GM23338 (cell line): ENCODE measurements at regions not wholly inside any gene's neighbourhood (a gene's known extent, or its start where the extent isn't known, plus 50 kb on each side); places are given as distances from the start of the nearest gene placed in this dataset.

Experiments used
- CREB1 ChIP-seq: fragments of 250-450 bp; sonication (Bioruptor Pico); IDR thresholded peaks from 2 replicates; pipeline ENCODE4 v1.5.0; 2020; ENCODE audit warnings: low read depth, mild to moderate bottlenecking, moderate library complexity
- CTCF ChIP-seq, 2 experiments: fragments of 200-600 bp in 1 of 2; sonication (generic) in 1 of 2; conservative IDR thresholded peaks; 2 replicates each; pipeline versions ENCODE4 v1.5.1 to v1.6.1; 2016 to 2017; ENCODE audit warnings: antibody characterized with exemption in 2 of 2, low read depth in 2 of 2, mild to moderate bottlenecking in 2 of 2, moderate library complexity in 1 of 2
- EZH2 ChIP-seq: fragments of 200-600 bp; sonication (generic); IDR thresholded peaks from one replicate; pipeline ENCODE4 v1.8.0; 2017; ENCODE audit warnings: antibody characterized with exemption, mild to moderate bottlenecking, low read depth; ENCODE audit not compliant: unreplicated experiment
- EZH2phosphoT487 ChIP-seq: fragments of 200-600 bp; sonication (generic); IDR thresholded peaks from one replicate; pipeline ENCODE4 v1.8.1; 2018; ENCODE audit warnings: antibody characterized with exemption; ENCODE audit not compliant: unreplicated experiment
- POLR2AphosphoS5 ChIP-seq: IDR thresholded peaks from 2 replicates; pipeline ENCODE4 v1.6.1; 2016; ENCODE audit warnings: antibody characterized with exemption, low read depth
- REST ChIP-seq: IDR thresholded peaks from one replicate; pipeline ENCODE4 v1.6.1; 2018; ENCODE audit warnings: antibody characterized with exemption; ENCODE audit not compliant: unreplicated experiment
- STAT1 ChIP-seq: IDR thresholded peaks from one replicate; pipeline ENCODE4 v1.6.1; 2016; ENCODE audit warnings: antibody characterized with exemption; ENCODE audit not compliant: unreplicated experiment
- TF ChIP-seq, protein P1 (sequence below): IDR thresholded peaks from 2 replicates; pipeline ENCODE4 v1.6.1; 2016; ENCODE audit warnings: antibody characterized with exemption

- TF ChIP-seq CTCF (conservative IDR thresholded peaks at IDR 0.05; ENCODE audit: low read depth in 2 of 2): no peak
- TF ChIP-seq EZH2phosphoT487: no peak
- TF ChIP-seq, protein P1, sequence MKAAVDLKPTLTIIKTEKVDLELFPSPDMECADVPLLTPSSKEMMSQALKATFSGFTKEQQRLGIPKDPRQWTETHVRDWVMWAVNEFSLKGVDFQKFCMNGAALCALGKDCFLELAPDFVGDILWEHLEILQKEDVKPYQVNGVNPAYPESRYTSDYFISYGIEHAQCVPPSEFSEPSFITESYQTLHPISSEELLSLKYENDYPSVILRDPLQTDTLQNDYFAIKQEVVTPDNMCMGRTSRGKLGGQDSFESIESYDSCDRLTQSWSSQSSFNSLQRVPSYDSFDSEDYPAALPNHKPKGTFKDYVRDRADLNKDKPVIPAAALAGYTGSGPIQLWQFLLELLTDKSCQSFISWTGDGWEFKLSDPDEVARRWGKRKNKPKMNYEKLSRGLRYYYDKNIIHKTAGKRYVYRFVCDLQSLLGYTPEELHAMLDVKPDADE: no peak
- no peak for TF ChIP-seq POLR2AphosphoS5
- no peak for TF ChIP-seq REST
- no peak for TF ChIP-seq STAT1
- TF ChIP-seq EZH2: no peak
- TF ChIP-seq CREB1 (CRISPR knock-in tag): no peak
Measured at GRCh38 chr4:32321421-32321820, 1601.3 kb downstream of the PCDH7 start.
